ENCODE measurements at regions not wholly inside any gene's neighbourhood (a gene's known extent, or its start where the extent isn't known, plus 50 kb on each side); places are given as distances from the start of the nearest gene placed in this dataset.
A peak's percentile ranks its signal among the peaks of the same experiment; 100 is the strongest.

DNA sequence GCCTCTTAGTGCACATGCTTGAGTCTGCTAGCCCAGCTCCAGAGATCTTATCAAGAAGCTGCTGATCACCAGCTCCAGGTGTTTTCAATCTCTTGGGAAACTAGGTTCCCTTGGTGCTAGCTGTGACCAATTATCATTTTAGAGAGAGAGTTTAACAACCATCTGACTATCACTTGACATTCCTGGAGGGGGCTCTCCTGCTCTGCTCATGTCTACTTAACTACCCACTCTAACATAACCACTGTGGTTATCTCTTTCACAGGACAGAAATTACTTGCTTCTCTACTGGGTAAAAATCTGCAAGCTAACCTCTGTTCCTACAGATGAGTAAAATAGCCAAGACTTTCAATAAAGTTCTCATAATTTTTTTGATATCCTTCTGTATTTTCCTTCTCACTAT lies 823.4 kb upstream of the GJE1 start:
- no peak overlapping the region for H3K4me3 ChIP-seq (ENCODE audit: low read length)
- DNase-seq (ENCODE audit: low read depth), result peak; percentile 8
- TF ChIP-seq CTCF (IDR thresholded peaks at IDR 0.05; ENCODE audit: insufficient read depth, low read depth, low read length, missing control alignments), result no peak

DNA sequence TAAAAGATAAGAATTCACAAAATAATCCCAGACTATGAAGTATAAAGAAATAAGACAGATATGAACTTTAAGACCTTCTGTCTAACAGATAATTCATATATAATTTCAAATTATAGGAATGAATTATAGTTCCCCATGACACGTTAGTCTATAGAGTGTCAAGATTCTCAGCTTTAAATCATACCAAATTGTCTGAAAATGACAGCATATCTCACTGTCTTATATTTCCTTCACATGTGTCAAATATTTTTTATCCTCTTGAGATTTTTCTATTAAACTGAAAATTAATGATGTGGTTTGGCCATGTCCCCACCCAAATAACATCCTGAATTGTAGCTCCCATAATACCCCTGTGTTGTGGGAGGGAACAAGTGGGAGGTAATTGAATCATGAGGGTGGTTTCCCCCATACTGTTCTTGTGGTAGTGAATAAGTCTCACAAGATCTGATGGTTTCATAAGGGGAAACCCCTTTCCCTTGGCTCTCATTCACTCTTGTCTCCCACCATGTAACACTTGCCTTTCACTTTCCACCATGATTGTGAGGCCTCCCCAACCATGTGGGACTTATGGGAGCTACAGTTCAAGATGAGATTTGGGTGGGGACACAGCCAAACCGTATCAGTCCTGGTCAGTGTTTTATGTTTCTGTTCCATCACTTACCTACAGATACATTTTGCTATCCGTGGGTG lies 825.3 kb upstream of the GJE1 start:
- no peak for DNase-seq (ENCODE audit: low read depth)
- H3K4me3 ChIP-seq (ENCODE audit: low read length), result no peak overlapping the region
- no peak for TF ChIP-seq CTCF (IDR thresholded peaks at IDR 0.05; ENCODE audit: insufficient read depth, low read depth, low read length, missing control alignments)

- TF ChIP-seq CTCF (IDR thresholded peaks at IDR 0.05; ENCODE audit: insufficient read depth, low read depth, low read length, missing control alignments), result no peak
- no peak overlapping the region for H3K4me3 ChIP-seq (ENCODE audit: low read length)
- no peak for DNase-seq (ENCODE audit: low read depth)
Observed at GRCh38 chr6:141303907-141304306, 828.8 kb upstream of the GJE1 start.

- H3K4me3 ChIP-seq (ENCODE audit: low read length), result no peak overlapping the region
- no peak for TF ChIP-seq CTCF (IDR thresholded peaks at IDR 0.05; ENCODE audit: insufficient read depth, low read depth, low read length, missing control alignments)
- DNase-seq (ENCODE audit: low read depth), result peak; percentile 33
Observed at GRCh38 chr6:141301779-141302178, 830.9 kb upstream of the GJE1 start.

GRCh38 chr6:141290941-141291721 lies 841.6 kb upstream of the GJE1 start:
- TF ChIP-seq CTCF (IDR thresholded peaks at IDR 0.05; ENCODE audit: insufficient read depth, low read depth, low read length, missing control alignments), result no peak
- peak; percentile 36 for DNase-seq (ENCODE audit: low read depth)
- no peak overlapping the region for H3K4me3 ChIP-seq (ENCODE audit: low read length)

DNA sequence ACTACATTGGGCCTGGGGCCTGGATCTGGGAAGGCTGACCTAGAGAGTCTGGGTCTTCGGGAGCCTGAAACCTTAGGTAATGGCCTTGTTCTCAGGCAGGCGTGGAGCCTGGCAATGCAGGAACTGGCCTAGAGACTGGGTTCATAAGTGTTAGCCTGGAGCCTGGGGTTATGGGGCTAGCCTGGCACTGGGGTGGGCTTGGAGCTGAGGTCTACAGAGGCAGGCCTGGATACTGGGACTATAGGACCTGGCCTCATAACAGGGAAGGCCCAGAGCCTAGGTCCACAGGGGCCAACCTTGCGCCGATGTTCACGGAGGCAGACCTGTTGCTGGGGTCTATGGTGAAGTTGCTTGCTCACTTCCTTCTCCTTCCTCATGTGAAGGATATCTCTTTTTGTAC lies 843.8 kb upstream of the GJE1 start:
- H3K4me3 ChIP-seq (ENCODE audit: low read length), result no peak overlapping the region
- no peak for TF ChIP-seq CTCF (IDR thresholded peaks at IDR 0.05; ENCODE audit: insufficient read depth, low read depth, low read length, missing control alignments)
- no peak for DNase-seq (ENCODE audit: low read depth)

Measured in epithelial cell of esophagus (primary cell).